Endodermal cell (in vitro differentiated cells): ENCODE measurements at regions not wholly inside any gene's neighbourhood (a gene's known extent, or its start where the extent isn't known, plus 50 kb on each side); places are given as distances from the start of the nearest gene placed in this dataset.

Experiments
- DNase-seq: peaks from one replicate; pipeline ENCODE4 v3.0.0-alpha.2; 2017
- H3K27ac ChIP-seq: 2 replicates; pipeline ENCODE4 v1.5.1; 2013; ENCODE audit warnings: mild to moderate bottlenecking, low read depth, low read length, moderate library complexity
- H3K27me3 ChIP-seq: 2 replicates; pipeline ENCODE4 v1.6.1; 2013; ENCODE audit warnings: mild to moderate bottlenecking, low read length, moderate library complexity; ENCODE audit not compliant: insufficient read depth, control insufficient read depth, poor library complexity, severe bottlenecking
- H3K36me3 ChIP-seq: 2 replicates; pipeline ENCODE4 v1.7.0; 2013; ENCODE audit warnings: mild to moderate bottlenecking, low read length, moderate library complexity; ENCODE audit not compliant: control insufficient read depth, insufficient read depth
- H3K4me1 ChIP-seq: one replicate; pipeline ENCODE4 v1.7.0; 2013; ENCODE audit warnings: low read length; ENCODE audit not compliant: control insufficient read depth, insufficient read depth
- H3K4me3 ChIP-seq: 2 replicates; pipeline ENCODE4 v1.5.1; 2013; ENCODE audit warnings: mild to moderate bottlenecking, low read length, moderate library complexity
- H3K9ac ChIP-seq: 2 replicates; pipeline ENCODE4 v1.6.1; 2013; ENCODE audit warnings: mild to moderate bottlenecking, low read length, moderate library complexity; ENCODE audit not compliant: poor library complexity, severe bottlenecking; ENCODE audit errors: extremely low read depth
- H3K9me3 ChIP-seq: 2 replicates; pipeline ENCODE4 v1.6.1; 2013; ENCODE audit warnings: mild to moderate bottlenecking, low read length, moderate library complexity; ENCODE audit not compliant: control insufficient read depth
- H3K27ac Mint-ChIP-seq: 2 replicates; pipeline ENCODE4 v1.8.0; 2020; ENCODE audit warnings: mixed read lengths
- H3K27me3 Mint-ChIP-seq: 2 replicates; pipeline ENCODE4 v1.8.0; 2021; ENCODE audit warnings: mild to moderate bottlenecking, mixed read lengths; ENCODE audit not compliant: insufficient read depth
- H3K36me3 Mint-ChIP-seq: 2 replicates; pipeline ENCODE4 v1.8.0; 2020; ENCODE audit warnings: low read depth, mixed read lengths
- H3K4me1 Mint-ChIP-seq: 2 replicates; pipeline ENCODE4 v1.8.0; 2020; ENCODE audit warnings: mixed read lengths
- H3K4me3 Mint-ChIP-seq: 2 replicates; pipeline ENCODE4 v1.8.0; 2020; ENCODE audit warnings: mild to moderate bottlenecking, moderate library complexity, mixed read lengths
- H3K9me3 Mint-ChIP-seq: 2 replicates; pipeline ENCODE4 v1.8.0; 2020; ENCODE audit warnings: mild to moderate bottlenecking, mixed read lengths
- WGBS, 2 experiments: methylation state at CpG; one replicate each; pipeline versions ENCODE4 v1.1.5 to v1.1.7; 2013; ENCODE audit warnings: missing lambda C conversion rate in 2 of 2, mixed read lengths in 1 of 2; ENCODE audit not compliant: insufficient coverage in 1 of 2, insufficient read length in 1 of 2; 5-methylcytosine and 5-hydroxymethylcytosine counted together
- TF ChIP-seq, protein P1 (sequence below): fragments of 200-600 bp; sonication (generic); conservative IDR thresholded peaks from 2 replicates; pipeline ENCODE4 v1.5.0; 2021; ENCODE audit warnings: antibody characterized with exemption, mild to moderate bottlenecking

DNA sequence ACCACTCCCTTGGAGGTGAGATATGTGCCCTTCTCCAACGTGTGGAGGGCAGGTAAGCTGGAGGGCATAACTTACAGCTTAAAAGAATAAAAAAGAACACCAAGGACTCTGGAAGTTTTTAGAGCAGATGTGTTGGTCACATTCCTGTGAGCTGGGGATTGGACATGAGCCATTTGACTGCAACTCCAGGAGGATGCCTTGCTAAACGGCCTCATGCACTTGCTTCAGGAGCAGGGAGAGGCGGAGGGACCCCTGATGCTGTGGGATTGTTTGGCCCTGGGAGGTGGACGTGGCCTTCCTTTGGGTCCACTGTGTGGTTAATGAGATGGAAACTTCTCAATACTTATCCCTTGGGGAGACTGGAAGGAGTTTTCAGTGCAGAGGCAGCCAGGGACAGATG is 185.6 kb downstream of the RHOU start:
- Mint-ChIP-seq H3K4me3 (no peak overlapping the region), H3K4me1 (peaks cover 24% of the 10 kb centered on the region), H3K27ac (no peak overlapping the region), H3K27me3 (peaks cover 31% of the 10 kb centered on the region), H3K36me3 (peaks cover 3% of the 10 kb centered on the region), H3K9me3 (peaks cover 9% of the 10 kb centered on the region)
- Histone ChIP-seq H3K4me3 (no peak overlapping the region), H3K27ac (no peak overlapping the region), H3K4me1 (no peaks in the 10 kb centered on the region), H3K27me3 (peaks cover 23% of the 10 kb centered on the region), H3K36me3 (no peaks in the 10 kb centered on the region), H3K9me3 (peaks cover 8% of the 10 kb centered on the region), H3K9ac (no peak overlapping the region)
- 87% methylated on average over 4 of the region's 4 CpGs; no CpG with 5 or more reads in 1 of the 2 experiments for WGBS, 2 experiments
- TF ChIP-seq, protein P1, sequence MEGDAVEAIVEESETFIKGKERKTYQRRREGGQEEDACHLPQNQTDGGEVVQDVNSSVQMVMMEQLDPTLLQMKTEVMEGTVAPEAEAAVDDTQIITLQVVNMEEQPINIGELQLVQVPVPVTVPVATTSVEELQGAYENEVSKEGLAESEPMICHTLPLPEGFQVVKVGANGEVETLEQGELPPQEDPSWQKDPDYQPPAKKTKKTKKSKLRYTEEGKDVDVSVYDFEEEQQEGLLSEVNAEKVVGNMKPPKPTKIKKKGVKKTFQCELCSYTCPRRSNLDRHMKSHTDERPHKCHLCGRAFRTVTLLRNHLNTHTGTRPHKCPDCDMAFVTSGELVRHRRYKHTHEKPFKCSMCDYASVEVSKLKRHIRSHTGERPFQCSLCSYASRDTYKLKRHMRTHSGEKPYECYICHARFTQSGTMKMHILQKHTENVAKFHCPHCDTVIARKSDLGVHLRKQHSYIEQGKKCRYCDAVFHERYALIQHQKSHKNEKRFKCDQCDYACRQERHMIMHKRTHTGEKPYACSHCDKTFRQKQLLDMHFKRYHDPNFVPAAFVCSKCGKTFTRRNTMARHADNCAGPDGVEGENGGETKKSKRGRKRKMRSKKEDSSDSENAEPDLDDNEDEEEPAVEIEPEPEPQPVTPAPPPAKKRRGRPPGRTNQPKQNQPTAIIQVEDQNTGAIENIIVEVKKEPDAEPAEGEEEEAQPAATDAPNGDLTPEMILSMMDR, result no peak
- no peak for DNase-seq

DNA sequence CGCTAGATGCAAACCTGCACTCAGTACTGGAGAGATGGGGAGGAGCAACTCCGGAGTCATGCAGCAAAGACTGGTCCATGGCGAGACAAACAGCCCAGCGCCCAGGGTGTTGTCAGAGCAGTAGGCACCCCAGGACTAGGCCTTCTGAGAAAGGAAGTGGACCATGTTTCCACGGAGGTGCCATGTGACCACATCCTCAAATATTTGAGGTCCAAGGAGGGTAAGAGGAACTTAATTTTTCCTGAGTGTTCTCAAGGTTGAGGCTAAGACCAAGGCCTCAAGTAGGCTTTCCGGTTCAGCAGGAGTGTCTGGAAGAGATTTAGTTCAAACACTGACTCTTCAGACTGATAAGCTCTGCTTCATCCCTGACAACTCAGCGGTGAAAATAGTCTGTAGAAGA is 186.2 kb downstream of the RHOU start:
- Histone ChIP-seq H3K4me1 (no peaks in the 10 kb centered on the region), H3K27me3 (peaks cover 19% of the 10 kb centered on the region), H3K9ac (no peak overlapping the region), H3K27ac (no peak overlapping the region), H3K36me3 (no peaks in the 10 kb centered on the region), H3K4me3 (no peak overlapping the region), H3K9me3 (peaks cover 2% of the 10 kb centered on the region)
- peaks cover 24% of the 10 kb centered on the region for H3K4me1 Mint-ChIP-seq
- peaks cover 26% of the 10 kb centered on the region for H3K27me3 Mint-ChIP-seq
- H3K9me3 Mint-ChIP-seq, result peaks cover 5% of the 10 kb centered on the region
- 93 to 96% methylated on average over 5 to 7 of the region's 7 CpGs for WGBS, 2 experiments
- TF ChIP-seq, protein P1, result no peak
- H3K4me3 Mint-ChIP-seq, result no peak overlapping the region
- no peak overlapping the region for H3K27ac Mint-ChIP-seq
- peaks cover under 1% of the 10 kb centered on the region for H3K36me3 Mint-ChIP-seq
- no peak for DNase-seq

DNA sequence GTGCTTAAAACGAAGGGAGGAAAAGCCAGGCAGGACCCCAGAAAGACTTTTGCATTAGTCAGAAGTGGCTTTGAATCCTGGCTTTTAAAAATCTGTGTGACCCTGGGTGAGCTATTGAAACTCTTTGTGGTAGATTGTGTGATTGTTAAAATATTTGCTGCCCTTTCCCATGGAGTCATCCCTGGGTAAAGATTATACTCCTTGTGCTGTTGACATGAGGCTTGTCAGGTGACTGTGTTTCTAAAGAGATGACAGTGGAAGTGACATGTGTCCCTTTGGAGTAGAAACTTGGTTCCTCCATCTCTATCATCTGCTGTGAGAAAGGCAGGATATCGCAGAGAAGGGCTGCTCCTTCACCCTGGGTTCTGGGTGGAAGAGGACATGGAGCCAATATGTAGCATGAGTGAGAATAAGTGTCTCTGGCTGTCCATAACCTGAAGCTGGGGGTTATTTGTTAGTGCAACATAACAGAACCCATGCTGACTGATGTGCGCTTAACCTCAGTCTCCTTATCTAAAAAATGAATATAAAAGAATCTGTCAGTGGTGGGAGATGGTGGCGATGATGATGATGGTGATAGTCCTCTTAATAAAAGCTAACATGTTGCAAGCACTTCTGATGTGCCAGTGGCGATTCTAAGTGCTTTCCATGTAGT is 187.6 kb downstream of the RHOU start:
- DNase-seq, result no peak
- Histone ChIP-seq H3K9me3 (no peaks in the 10 kb centered on the region), H3K27me3 (peaks cover 7% of the 10 kb centered on the region), H3K27ac (no peak overlapping the region), H3K36me3 (no peaks in the 10 kb centered on the region), H3K4me3 (no peak overlapping the region), H3K9ac (no peak overlapping the region), H3K4me1 (no peaks in the 10 kb centered on the region)
- peaks cover 4% of the 10 kb centered on the region for H3K9me3 Mint-ChIP-seq
- whole genome bisulfite sequencing, 2 experiments, result 79 to 91% methylated on average over 2 to 5 of the region's 5 CpGs
- no peak overlapping the region for H3K4me3 Mint-ChIP-seq
- H3K4me1 Mint-ChIP-seq, result peaks cover 22% of the 10 kb centered on the region
- peaks cover 14% of the 10 kb centered on the region for H3K27me3 Mint-ChIP-seq
- H3K36me3 Mint-ChIP-seq, result no peaks in the 10 kb centered on the region
- TF ChIP-seq, protein P1, result no peak
- no peak overlapping the region for H3K27ac Mint-ChIP-seq
